ENCODE measurements at regions not wholly inside any gene's neighbourhood (a gene's known extent, or its start where the extent isn't known, plus 50 kb on each side); places are given as distances from the start of the nearest gene placed in this dataset.

DNA sequence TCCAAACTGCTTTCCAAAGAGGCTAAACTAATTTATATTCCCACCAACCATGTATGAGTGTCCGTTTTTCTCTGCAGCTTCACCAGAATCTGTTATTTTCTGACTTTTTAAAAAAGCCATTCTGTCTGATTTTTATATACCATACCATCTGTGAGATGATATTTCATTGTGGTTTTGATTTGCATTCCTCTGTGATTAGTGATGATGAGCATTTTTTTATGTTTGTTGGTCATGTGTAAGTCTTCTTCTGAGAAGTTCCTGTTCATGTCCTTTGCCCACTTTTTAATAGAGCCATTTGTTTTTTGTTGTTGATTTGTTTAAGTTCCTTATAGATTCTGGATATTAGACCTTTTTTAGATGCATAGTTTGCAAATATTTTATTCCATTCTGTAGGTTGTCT is 179.4 kb upstream of the ALCAM start:
- H3K36me3 Mint-ChIP-seq (ENCODE audit: unreplicated experiment) = peaks cover 3% of the 10 kb centered on the region
- DNase-seq (ENCODE audit: extremely low spot score, unreplicated experiment) = no peak
- H3K9me3 Mint-ChIP-seq (ENCODE audit: unreplicated experiment) = peaks cover 8% of the 10 kb centered on the region
- no peaks in the 10 kb centered on the region for H3K27me3 Mint-ChIP-seq (ENCODE audit: unreplicated experiment)
- TF ChIP-seq, protein P1, sequence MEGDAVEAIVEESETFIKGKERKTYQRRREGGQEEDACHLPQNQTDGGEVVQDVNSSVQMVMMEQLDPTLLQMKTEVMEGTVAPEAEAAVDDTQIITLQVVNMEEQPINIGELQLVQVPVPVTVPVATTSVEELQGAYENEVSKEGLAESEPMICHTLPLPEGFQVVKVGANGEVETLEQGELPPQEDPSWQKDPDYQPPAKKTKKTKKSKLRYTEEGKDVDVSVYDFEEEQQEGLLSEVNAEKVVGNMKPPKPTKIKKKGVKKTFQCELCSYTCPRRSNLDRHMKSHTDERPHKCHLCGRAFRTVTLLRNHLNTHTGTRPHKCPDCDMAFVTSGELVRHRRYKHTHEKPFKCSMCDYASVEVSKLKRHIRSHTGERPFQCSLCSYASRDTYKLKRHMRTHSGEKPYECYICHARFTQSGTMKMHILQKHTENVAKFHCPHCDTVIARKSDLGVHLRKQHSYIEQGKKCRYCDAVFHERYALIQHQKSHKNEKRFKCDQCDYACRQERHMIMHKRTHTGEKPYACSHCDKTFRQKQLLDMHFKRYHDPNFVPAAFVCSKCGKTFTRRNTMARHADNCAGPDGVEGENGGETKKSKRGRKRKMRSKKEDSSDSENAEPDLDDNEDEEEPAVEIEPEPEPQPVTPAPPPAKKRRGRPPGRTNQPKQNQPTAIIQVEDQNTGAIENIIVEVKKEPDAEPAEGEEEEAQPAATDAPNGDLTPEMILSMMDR (IDR thresholded peaks at IDR 0.05) = no peak
- H3K4me3 Mint-ChIP-seq (ENCODE audit: unreplicated experiment) = no peak overlapping the region
- H3K4me1 Mint-ChIP-seq (ENCODE audit: unreplicated experiment) = no peaks in the 10 kb centered on the region
- no peak overlapping the region for H3K27ac Mint-ChIP-seq (ENCODE audit: unreplicated experiment)

DNA sequence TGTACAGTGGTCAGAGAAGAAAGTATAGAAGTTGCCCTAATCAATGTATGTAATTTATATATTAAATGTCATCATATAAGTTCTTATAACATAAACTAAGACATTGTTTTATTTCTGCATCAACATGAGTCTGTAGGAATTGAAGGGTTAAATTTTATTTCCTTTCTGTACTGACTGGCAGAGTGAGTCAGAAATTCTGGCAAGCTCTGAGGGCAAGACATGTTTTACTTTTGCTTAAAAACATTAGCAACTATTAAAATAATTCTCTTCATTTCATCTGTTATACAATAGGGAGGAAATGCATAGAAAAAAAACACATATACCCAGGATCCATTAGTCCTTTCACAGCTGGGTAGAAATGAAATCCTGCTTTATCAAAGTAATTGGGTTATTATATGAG is 171.4 kb upstream of the ALCAM start:
- DNase-seq (ENCODE audit: extremely low spot score, unreplicated experiment) = no peak
- H3K27ac Mint-ChIP-seq (ENCODE audit: unreplicated experiment) = peak overlapping the region; percentile 42
- no peak overlapping the region for H3K4me3 Mint-ChIP-seq (ENCODE audit: unreplicated experiment)
- peaks cover 24% of the 10 kb centered on the region for H3K4me1 Mint-ChIP-seq (ENCODE audit: unreplicated experiment)
- H3K27me3 Mint-ChIP-seq (ENCODE audit: unreplicated experiment) = no peaks in the 10 kb centered on the region
- H3K9me3 Mint-ChIP-seq (ENCODE audit: unreplicated experiment) = no peaks in the 10 kb centered on the region
- H3K36me3 Mint-ChIP-seq (ENCODE audit: unreplicated experiment) = no peaks in the 10 kb centered on the region
- TF ChIP-seq, protein P1 (IDR thresholded peaks at IDR 0.05) = no peak

DNA sequence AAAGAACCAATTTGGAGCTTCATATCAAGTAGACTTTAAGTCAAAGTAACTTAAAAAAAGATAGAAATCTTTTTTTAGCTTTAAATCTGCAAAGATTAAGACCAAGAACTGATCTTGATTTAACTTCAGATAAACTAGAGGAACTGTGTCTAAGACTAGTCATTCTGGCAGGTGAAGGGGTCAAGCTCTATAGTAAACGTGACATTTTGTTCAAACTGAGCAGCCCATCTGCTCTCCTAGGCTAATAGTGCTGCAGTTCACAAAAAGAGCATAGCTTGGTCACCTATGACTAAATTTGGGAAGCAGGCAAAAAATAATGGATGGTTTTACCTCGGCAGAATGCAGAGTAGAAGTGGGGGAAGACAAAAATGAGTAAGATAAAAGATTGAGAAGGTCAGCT is 168.8 kb upstream of the ALCAM start:
- Mint-ChIP-seq H3K4me1 (ENCODE audit: unreplicated experiment) (peaks cover 24% of the 10 kb centered on the region), H3K36me3 (ENCODE audit: unreplicated experiment) (peaks cover 2% of the 10 kb centered on the region), H3K27me3 (ENCODE audit: unreplicated experiment) (no peaks in the 10 kb centered on the region), H3K4me3 (ENCODE audit: unreplicated experiment) (no peak overlapping the region), H3K27ac (ENCODE audit: unreplicated experiment) (no peak overlapping the region), H3K9me3 (ENCODE audit: unreplicated experiment) (peaks cover 5% of the 10 kb centered on the region)
- TF ChIP-seq, protein P1 (IDR thresholded peaks at IDR 0.05) = no peak
- no peak for DNase-seq (ENCODE audit: extremely low spot score, unreplicated experiment)

DNA sequence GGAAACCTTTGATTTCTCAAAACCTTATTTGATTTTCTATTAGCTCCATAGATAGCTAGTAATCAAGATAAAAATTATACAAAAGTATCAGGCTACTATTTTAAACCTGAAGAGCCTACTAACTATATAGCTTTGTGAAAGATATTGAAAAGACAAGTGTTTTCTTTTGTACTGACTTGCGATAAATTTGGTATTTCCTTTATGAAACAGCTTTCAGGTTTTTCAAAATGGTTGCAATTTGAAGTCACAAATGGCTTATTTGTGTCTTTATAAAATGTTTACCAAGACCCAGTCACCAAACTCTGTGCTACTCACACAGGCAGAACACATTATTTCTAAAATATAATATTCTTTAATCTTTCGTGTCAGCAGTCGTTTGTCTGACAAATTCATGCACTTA is 167.5 kb upstream of the ALCAM start:
- TF ChIP-seq, protein P1 (IDR thresholded peaks at IDR 0.05) = no peak
- no peak for DNase-seq (ENCODE audit: extremely low spot score, unreplicated experiment)
- H3K36me3 Mint-ChIP-seq (ENCODE audit: unreplicated experiment) = peaks cover 3% of the 10 kb centered on the region
- no peak overlapping the region for H3K27ac Mint-ChIP-seq (ENCODE audit: unreplicated experiment)
- H3K9me3 Mint-ChIP-seq (ENCODE audit: unreplicated experiment) = peaks cover 8% of the 10 kb centered on the region
- H3K4me1 Mint-ChIP-seq (ENCODE audit: unreplicated experiment) = peaks cover 24% of the 10 kb centered on the region
- H3K4me3 Mint-ChIP-seq (ENCODE audit: unreplicated experiment) = no peak overlapping the region
- no peaks in the 10 kb centered on the region for H3K27me3 Mint-ChIP-seq (ENCODE audit: unreplicated experiment)

DNA sequence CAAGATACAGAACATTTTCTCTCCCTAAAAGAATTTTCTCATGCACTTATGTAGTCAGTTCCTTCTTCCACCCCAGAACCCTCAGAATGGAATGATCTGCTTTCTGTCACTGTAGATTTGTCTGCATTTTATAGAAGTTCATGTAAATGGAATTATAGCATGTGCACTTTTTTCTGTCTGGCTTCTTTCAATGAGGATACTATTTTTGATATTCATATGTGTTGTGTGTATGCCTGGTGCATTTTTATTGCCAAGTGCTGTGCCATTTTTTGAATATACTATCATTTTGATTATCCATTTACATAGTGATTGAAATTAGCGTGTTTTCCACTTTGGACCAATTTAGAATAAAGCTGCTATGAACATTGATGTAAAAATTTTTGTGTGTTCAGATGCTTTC is 156.6 kb upstream of the ALCAM start:
- DNase-seq (ENCODE audit: extremely low spot score, unreplicated experiment) = no peak
- TF ChIP-seq, protein P1 (IDR thresholded peaks at IDR 0.05) = no peak
- H3K27me3 Mint-ChIP-seq (ENCODE audit: unreplicated experiment) = no peaks in the 10 kb centered on the region
- H3K36me3 Mint-ChIP-seq (ENCODE audit: unreplicated experiment) = no peaks in the 10 kb centered on the region
- no peak overlapping the region for H3K4me3 Mint-ChIP-seq (ENCODE audit: unreplicated experiment)
- peaks cover 9% of the 10 kb centered on the region for H3K4me1 Mint-ChIP-seq (ENCODE audit: unreplicated experiment)
- H3K27ac Mint-ChIP-seq (ENCODE audit: unreplicated experiment) = no peak overlapping the region
- peaks cover 5% of the 10 kb centered on the region for H3K9me3 Mint-ChIP-seq (ENCODE audit: unreplicated experiment)
